Endothelial cell of umbilical vein (primary cell): ENCODE measurements at regions not wholly inside any gene's neighbourhood (a gene's known extent, or its start where the extent isn't known, plus 50 kb on each side); places are given as distances from the start of the nearest gene placed in this dataset.

Experiments used
- EZH2 ChIP-seq: IDR thresholded peaks from 2 replicates; pipeline ENCODE4 v1.6.1; 2012; ENCODE audit warnings: borderline replicate concordance, low read depth, mild to moderate bottlenecking, moderate library complexity, low read length, inconsistent platforms; ENCODE audit not compliant: severe bottlenecking
- JUN ChIP-seq: IDR thresholded peaks from 2 replicates; pipeline ENCODE4 v1.6.1; 2011; ENCODE audit warnings: borderline replicate concordance, low read depth; ENCODE audit not compliant: insufficient read length, insufficient read depth
- POLR2A ChIP-seq: IDR thresholded peaks from 2 replicates; pipeline ENCODE4 v1.6.1; 2012; ENCODE audit warnings: low read depth, mild to moderate bottlenecking, control low read depth, low read length
- POLR2AphosphoS5 ChIP-seq: IDR thresholded peaks from 2 replicates; pipeline ENCODE4 v1.6.1; 2012; ENCODE audit warnings: low read depth, mild to moderate bottlenecking, control low read depth, low read length, moderate library complexity; ENCODE audit not compliant: insufficient read depth
- TF ChIP-seq, protein P1 (sequence below), 2 donors: IDR thresholded peaks; 1 replicate in 1 of 2; 2 replicates in 1 of 2; pipeline ENCODE4 v1.5.1; 2011; ENCODE audit warnings: low read length in 2 of 2, mild to moderate bottlenecking in 2 of 2, moderate library complexity in 2 of 2, control low read depth in 1 of 2, inconsistent platforms in 1 of 2, low read depth in 1 of 2; ENCODE audit not compliant: insufficient read depth in 1 of 2; ENCODE audit errors: extremely low read depth in 1 of 2

GRCh38 chr2:78127424-78127823 lies 605.2 kb upstream of the LRRTM4 start:
- TF ChIP-seq POLR2A = no peak
- TF ChIP-seq, protein P1, sequence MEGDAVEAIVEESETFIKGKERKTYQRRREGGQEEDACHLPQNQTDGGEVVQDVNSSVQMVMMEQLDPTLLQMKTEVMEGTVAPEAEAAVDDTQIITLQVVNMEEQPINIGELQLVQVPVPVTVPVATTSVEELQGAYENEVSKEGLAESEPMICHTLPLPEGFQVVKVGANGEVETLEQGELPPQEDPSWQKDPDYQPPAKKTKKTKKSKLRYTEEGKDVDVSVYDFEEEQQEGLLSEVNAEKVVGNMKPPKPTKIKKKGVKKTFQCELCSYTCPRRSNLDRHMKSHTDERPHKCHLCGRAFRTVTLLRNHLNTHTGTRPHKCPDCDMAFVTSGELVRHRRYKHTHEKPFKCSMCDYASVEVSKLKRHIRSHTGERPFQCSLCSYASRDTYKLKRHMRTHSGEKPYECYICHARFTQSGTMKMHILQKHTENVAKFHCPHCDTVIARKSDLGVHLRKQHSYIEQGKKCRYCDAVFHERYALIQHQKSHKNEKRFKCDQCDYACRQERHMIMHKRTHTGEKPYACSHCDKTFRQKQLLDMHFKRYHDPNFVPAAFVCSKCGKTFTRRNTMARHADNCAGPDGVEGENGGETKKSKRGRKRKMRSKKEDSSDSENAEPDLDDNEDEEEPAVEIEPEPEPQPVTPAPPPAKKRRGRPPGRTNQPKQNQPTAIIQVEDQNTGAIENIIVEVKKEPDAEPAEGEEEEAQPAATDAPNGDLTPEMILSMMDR (IDR thresholded peaks at IDR 0.05; ENCODE audit: extremely low read depth in 1 of 2, insufficient read depth in 1 of 2, low read depth in 1 of 2, low read length in 2 of 2) = no peak
- TF ChIP-seq POLR2AphosphoS5 = no peak
- TF ChIP-seq EZH2 = no peak
- TF ChIP-seq JUN = no peak
